ENCODE measurements at regions not wholly inside any gene's neighbourhood (a gene's known extent, or its start where the extent isn't known, plus 50 kb on each side); places are given as distances from the start of the nearest gene placed in this dataset.

DNA sequence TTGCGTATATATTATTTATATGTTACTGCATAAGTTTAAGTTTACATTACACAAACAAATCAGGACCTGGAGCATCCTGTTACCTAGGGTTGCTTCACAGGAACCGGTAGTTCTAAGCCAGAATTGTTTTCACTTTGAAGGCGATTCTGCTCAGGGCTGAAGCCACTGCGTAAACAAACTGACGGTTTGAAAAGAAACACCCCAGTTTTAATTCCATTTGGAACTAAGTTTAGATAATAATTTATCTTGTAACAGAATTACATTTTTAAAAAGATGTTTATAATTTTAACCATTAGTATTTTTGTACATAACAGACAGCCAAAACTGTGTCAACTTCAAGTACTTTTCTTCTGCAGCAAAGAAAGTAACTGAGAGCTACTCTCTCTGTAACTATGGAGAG is 282.1 kb upstream of the LYPLAL1 start:
- H3K9ac ChIP-seq (ENCODE audit: insufficient read depth in 1 of 2, low read depth in 2 of 2, low read length in 2 of 2) = no peak overlapping the region
- no peaks in the 10 kb centered on the region for H3K9me3 ChIP-seq (replicated peaks; ENCODE audit: control insufficient read depth, insufficient read depth, low read depth, low read length)
- no peak for ATAC-seq
- no peaks in the 10 kb centered on the region for H3K36me3 ChIP-seq (ENCODE audit: control insufficient read depth, insufficient read depth, low read length)
- H3K4me2 ChIP-seq (ENCODE audit: insufficient read depth, low read length) = no peak overlapping the region
- no peak for FAIRE-seq
- H3K27me3 ChIP-seq (ENCODE audit: control insufficient read depth in 2 of 2, insufficient read depth in 2 of 2, low read length in 2 of 2) = no peaks in the 10 kb centered on the region
- no peak overlapping the region for H2AFZ ChIP-seq (ENCODE audit: low read depth, low read length)
- intact Hi-C loops (cut with micrococcal nuclease) = no loop called here
- H4K20me1 ChIP-seq (replicated peaks; ENCODE audit: control insufficient read depth, insufficient read depth, low read length) = no peaks in the 10 kb centered on the region
- no peak overlapping the region for H3K27ac ChIP-seq (ENCODE audit: extremely low read depth, low read depth, low read length)
- H3K79me2 ChIP-seq (ENCODE audit: control insufficient read depth, insufficient read depth, low read length) = no peaks in the 10 kb centered on the region
- 4% methylated on average over 5 of the region's 5 CpGs for WGBS (ENCODE audit: insufficient coverage, low coverage, missing lambda C conversion rate)
- in situ Hi-C loops (cut with MboI) = no loop called here
- no peaks in the 10 kb centered on the region for H3K9me1 ChIP-seq (ENCODE audit: control insufficient read depth, insufficient read depth, low read length)
- no TSS peak for BruUV-seq (replicated peaks)
- CTCF ChIA-PET (ENCODE audit: low intra/inter-chr PET ratio) = no interaction called here
- no peaks in the 10 kb centered on the region for H3K4me1 ChIP-seq (replicated peaks in 1 of 2; ENCODE audit: control insufficient read depth in 2 of 2, insufficient read depth in 2 of 2, low read length in 2 of 2)
- TF ChIP-seq ADNP (tag; IDR thresholded peaks at IDR 0.05) = no peak
- no peak for TF ChIP-seq SP2 (IDR thresholded peaks at IDR 0.05; ENCODE audit: extremely low read depth, low read depth, low read length, poor library complexity, severe bottlenecking)
- TF ChIP-seq, protein P1, sequence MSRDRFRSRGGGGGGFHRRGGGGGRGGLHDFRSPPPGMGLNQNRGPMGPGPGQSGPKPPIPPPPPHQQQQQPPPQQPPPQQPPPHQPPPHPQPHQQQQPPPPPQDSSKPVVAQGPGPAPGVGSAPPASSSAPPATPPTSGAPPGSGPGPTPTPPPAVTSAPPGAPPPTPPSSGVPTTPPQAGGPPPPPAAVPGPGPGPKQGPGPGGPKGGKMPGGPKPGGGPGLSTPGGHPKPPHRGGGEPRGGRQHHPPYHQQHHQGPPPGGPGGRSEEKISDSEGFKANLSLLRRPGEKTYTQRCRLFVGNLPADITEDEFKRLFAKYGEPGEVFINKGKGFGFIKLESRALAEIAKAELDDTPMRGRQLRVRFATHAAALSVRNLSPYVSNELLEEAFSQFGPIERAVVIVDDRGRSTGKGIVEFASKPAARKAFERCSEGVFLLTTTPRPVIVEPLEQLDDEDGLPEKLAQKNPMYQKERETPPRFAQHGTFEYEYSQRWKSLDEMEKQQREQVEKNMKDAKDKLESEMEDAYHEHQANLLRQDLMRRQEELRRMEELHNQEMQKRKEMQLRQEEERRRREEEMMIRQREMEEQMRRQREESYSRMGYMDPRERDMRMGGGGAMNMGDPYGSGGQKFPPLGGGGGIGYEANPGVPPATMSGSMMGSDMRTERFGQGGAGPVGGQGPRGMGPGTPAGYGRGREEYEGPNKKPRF (IDR thresholded peaks at IDR 0.05; ENCODE audit: low read depth, low read length) = no peak
- TF ChIP-seq, protein P2, sequence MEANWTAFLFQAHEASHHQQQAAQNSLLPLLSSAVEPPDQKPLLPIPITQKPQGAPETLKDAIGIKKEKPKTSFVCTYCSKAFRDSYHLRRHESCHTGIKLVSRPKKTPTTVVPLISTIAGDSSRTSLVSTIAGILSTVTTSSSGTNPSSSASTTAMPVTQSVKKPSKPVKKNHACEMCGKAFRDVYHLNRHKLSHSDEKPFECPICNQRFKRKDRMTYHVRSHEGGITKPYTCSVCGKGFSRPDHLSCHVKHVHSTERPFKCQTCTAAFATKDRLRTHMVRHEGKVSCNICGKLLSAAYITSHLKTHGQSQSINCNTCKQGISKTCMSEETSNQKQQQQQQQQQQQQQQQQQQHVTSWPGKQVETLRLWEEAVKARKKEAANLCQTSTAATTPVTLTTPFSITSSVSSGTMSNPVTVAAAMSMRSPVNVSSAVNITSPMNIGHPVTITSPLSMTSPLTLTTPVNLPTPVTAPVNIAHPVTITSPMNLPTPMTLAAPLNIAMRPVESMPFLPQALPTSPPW (CRISPR knock-in tag; IDR thresholded peaks at IDR 0.05) = no peak
- no peak for TF ChIP-seq ZNF274 (IDR thresholded peaks at IDR 0.05; ENCODE audit: borderline replicate concordance, low read depth, low read length)
- TF ChIP-seq, protein P3, sequence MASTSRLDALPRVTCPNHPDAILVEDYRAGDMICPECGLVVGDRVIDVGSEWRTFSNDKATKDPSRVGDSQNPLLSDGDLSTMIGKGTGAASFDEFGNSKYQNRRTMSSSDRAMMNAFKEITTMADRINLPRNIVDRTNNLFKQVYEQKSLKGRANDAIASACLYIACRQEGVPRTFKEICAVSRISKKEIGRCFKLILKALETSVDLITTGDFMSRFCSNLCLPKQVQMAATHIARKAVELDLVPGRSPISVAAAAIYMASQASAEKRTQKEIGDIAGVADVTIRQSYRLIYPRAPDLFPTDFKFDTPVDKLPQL (IDR thresholded peaks at IDR 0.05; ENCODE audit: extremely low read depth, insufficient read length) = no peak
- no peak for DNase-seq (ENCODE audit: extremely low read depth in 1 of 4, low spot score in 3 of 4)
- POLR2A ChIA-PET = no interaction called here
- no peak overlapping the region for H3K4me3 ChIP-seq
